ENCODE measurements at regions not wholly inside any gene's neighbourhood (a gene's known extent, or its start where the extent isn't known, plus 50 kb on each side); places are given as distances from the start of the nearest gene placed in this dataset.

GRCh38 chr16:73234496-73234895 lies 186.6 kb upstream of the ZFHX3 start:
- TF ChIP-seq CTCF (IDR thresholded peaks at IDR 0.05) (no peak), POLR2A (IDR thresholded peaks at IDR 0.05) (no peak), POLR2AphosphoS5 (IDR thresholded peaks at IDR 0.05) (no peak)

Data from suprapubic skin (tissue), 4 donors.